ENCODE measurements at regions not wholly inside any gene's neighbourhood (a gene's known extent, or its start where the extent isn't known, plus 50 kb on each side); places are given as distances from the start of the nearest gene placed in this dataset.

- no peak for DNase-seq
Observed at GRCh38 chr6:15793288-15793687, 130.5 kb upstream of the DTNBP1 start.

DNA sequence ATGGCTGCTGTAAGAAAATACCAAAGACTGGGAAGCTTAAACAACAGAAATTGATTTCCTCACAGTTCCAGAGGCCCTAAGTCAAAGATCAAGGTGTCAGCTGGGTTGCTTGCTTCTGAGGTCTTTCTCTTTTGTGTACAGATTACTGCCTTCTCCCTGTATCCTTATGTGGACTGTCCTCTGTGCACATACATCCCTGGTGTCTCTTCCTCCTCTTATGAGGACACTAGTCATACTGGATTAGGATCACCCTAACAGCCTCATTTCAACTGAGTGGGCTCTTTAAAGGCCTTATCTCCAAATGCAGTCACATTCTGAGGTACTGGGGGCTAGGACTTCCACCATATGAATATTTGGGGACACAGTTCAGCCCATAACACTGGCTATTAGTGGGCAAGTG lies 130.0 kb upstream of the DTNBP1 start:
- no peak for DNase-seq

- peak; percentile 94 for DNase-seq
Observed at GRCh38 chr6:15791448-15792181, 128.8 kb upstream of the DTNBP1 start.

DNA sequence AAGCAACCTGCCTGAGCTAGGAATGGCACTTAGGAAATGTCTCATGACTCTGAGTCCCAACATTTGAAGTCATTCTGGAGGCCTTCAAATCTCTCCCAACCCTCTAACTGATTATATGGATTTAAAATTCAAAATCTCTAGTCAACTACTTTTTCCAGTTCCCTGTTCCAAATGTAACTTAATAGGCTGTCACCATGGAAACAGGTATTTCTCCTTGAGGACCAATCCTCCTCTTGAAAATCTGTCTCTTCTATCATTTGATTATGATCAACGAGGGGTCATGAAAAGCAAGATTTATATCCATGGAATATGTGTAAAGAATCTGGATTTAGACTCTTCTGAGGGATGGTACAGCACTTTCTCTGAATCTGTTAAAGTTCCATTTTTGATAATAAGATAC lies 127.3 kb upstream of the DTNBP1 start:
- DNase-seq, result no peak

GRCh38 chr6:15786846-15787245 lies 124.0 kb upstream of the DTNBP1 start:
- no peak for DNase-seq

DNA sequence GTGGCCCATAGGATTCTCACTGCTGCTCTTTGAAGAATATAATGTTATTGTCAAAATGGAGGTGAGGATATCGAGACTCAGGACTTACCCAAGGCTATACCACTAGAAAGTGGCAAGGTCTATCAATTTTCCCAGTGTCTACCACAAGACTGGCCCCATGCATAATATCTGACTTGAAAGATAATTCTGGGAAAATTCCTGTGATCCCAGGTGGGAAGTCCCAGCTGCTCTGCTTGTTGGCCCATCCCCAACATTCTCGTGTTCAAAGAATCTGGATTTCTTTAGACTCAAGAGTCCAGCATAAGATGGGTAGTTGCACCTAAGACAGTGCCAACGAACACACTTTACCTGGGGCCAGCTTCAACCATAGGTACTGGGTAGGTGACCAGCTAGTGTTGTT lies 120.7 kb upstream of the DTNBP1 start:
- DNase-seq, result no peak

- DNase-seq, result no peak
Observed at GRCh38 chr6:15781890-15782289, 119.1 kb upstream of the DTNBP1 start.

DNA sequence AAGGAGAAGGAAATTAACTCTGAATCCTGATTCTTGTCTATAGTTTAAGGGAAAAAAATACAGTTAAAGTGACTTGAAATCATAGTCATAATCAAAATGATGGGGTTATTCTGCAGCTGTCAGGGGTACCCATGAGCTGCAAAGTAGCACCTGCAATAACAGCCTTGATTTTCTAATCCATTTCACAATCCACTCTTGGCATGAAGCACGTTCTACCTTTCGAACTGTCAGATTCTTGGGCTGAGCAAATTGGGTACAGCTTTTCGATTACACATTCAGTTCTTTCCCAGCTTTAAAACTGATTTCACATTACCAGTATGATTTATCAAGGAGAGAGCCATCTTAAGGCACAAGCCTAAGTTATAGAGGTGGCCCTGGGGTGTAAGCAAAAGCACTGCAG lies 118.5 kb upstream of the DTNBP1 start:
- DNase-seq, result no peak

DNA sequence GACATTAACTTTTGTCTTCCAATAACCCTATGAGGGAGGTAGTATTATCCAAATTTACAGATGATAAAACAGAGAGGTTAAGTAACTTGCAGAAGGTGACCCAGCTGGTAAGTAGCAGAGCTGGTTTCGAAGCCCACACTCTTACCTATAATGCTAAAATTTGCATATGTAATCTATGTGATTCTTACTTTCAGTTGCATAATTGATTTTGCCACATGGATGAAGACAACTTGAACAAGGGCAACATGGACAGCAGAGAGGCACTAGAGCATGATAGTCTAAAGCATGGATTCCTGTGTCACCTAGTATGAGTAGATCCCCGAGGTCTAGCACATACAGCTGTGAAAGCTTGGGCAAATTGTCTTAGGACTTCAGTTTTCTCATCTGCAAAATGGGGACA lies 117.6 kb upstream of the DTNBP1 start:
- no peak for DNase-seq

GRCh38 chr6:15779726-15780125 lies 116.9 kb upstream of the DTNBP1 start:
- DNase-seq, result no peak

GRCh38 chr6:15776458-15776980 lies 113.7 kb upstream of the DTNBP1 start:
- DNase-seq, result no peak

DNA sequence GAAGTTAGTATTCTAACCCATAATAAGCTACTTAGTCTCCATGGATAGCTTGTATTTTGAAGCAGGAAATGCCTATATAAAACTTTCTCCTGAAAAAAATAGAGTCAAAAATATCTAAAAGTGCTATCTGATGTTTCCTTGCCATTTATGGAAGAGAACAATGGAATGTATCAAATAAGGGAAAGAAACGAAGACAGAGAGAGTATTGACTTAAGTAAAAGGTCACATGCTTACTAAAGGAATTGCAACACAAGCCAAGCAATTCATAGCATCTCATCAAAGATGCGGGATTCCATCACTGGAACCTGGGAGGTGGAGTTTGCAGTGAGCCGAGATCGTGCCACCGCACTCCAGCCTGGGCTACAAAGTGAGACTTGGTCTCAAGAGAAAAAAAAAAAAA lies 112.9 kb upstream of the DTNBP1 start:
- DNase-seq, result no peak

GRCh38 chr6:15775076-15775634 lies 112.3 kb upstream of the DTNBP1 start:
- no peak for DNase-seq

GRCh38 chr6:15773806-15774410 lies 111.1 kb upstream of the DTNBP1 start:
- no peak for DNase-seq

- DNase-seq, result no peak
Observed at GRCh38 chr6:15770347-15771143, 107.7 kb upstream of the DTNBP1 start.

- DNase-seq, result peak; percentile 79
Observed at GRCh38 chr6:15769511-15770018, 106.7 kb upstream of the DTNBP1 start.

- DNase-seq, result no peak
Observed at GRCh38 chr6:15768999-15769398, 106.2 kb upstream of the DTNBP1 start.

DNA sequence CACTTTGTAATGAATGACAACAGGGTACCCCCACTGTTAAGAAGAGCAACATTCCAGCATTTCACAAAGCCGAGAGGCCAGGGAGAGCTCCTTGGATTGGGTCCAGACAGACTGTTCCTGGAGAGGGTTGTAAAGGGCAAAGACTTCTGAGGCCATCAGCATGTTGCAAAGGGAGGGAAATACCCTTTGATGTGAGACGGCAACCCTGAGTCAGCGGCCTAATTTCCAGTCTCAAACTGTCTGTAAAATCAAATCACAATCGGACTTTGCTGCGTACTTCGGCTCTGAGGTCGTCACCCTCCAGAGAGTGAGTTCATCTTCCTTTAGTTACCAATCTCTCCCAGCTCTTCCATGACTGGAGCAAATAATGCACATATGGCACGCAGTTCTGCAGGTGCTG lies 101.0 kb upstream of the DTNBP1 start:
- DNase-seq, result no peak

DNA sequence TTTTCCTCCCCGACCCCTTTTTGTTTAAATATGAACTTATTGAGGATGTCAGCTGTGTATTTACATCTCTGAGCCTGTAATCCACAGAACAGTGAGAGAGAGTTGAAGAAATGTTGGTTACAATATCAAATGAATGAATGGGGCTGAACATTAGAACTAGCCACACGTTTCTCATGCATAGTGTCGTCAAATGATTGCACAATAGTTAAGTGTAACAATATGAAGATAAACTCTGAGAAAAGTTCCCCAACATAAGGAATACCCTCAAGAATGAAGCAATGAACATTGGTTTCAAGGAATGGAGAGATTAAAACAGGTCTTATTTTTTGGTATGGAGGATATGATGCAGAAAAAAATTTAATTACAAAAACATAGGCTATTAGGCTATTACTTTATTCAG lies 100.5 kb upstream of the DTNBP1 start:
- no peak for DNase-seq

- no peak for DNase-seq
Observed at GRCh38 chr6:15761045-15761502, 98.2 kb upstream of the DTNBP1 start.

GRCh38 chr6:15758631-15759215 lies 95.9 kb upstream of the DTNBP1 start:
- no peak for DNase-seq

DNA sequence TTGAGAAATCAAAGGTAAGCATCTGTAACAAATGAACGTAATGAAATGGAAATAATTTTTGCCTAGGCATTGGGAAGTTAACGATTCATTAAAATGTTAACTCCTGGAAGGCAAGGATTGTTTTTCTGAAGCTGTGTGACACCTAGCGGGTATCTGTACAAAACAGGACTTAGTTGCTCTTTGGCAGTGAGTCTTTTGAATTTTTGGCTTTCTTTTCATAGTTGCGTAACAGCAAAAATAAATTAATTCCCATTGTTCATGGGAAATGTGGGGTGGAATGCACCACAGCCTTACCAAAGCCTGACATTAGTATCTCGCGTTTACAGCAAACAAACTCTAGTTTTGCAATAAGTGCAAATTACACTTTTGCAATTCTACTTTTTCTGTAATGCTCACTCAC lies 92.7 kb upstream of the DTNBP1 start:
- DNase-seq, result no peak

GRCh38 chr6:15754706-15755079 lies 91.9 kb upstream of the DTNBP1 start:
- no peak for DNase-seq
